Activated CD8-positive, alpha-beta T cell treated with anti-CD3 and anti-CD28 coated beads for 36 hours (primary cell): ENCODE measurements at regions not wholly inside any gene's neighbourhood (a gene's known extent, or its start where the extent isn't known, plus 50 kb on each side); places are given as distances from the start of the nearest gene placed in this dataset.

Source experiments
- ATAC-seq: fragments of 200-7000 bp; cut with Tn5 transposase; one replicate; pipeline ENCODE4 v1.10.0; 2021; ENCODE audit warnings: mild to moderate bottlenecking, moderate library complexity
- CTCF ChIA-PET: fragments of 350-600 bp; sonication (Branson Sonifier 250); formaldehyde crosslinking; loops from one replicate; lab custom pipeline; 2021; ENCODE audit warnings: antibody characterized with exemption; lab: Charles Lee
- POLR2A ChIA-PET: fragments of 350-600 bp; sonication (Branson Sonifier 250); formaldehyde crosslinking; loops from one replicate; lab custom pipeline; 2021; ENCODE audit warnings: antibody characterized with exemption; lab: Charles Lee
- DNase-seq: peaks from one replicate; pipeline ENCODE4 v3.0.0-alpha.2; 2020
- H3K27ac Mint-ChIP-seq: one replicate; pipeline ENCODE4 v1.8.0; 2021; ENCODE audit warnings: mild to moderate bottlenecking, mixed read lengths
- H3K27me3 Mint-ChIP-seq: one replicate; pipeline ENCODE4 v1.8.0; 2021; ENCODE audit warnings: mixed read lengths
- H3K36me3 Mint-ChIP-seq: one replicate; pipeline ENCODE4 v1.8.0; 2021; ENCODE audit warnings: low read depth, mixed read lengths
- H3K4me1 Mint-ChIP-seq: one replicate; pipeline ENCODE4 v1.8.0; 2021; ENCODE audit warnings: low read depth, mixed read lengths
- H3K4me3 Mint-ChIP-seq: one replicate; pipeline ENCODE4 v1.8.0; 2021; ENCODE audit warnings: mild to moderate bottlenecking, moderate library complexity, mixed read lengths
- H3K9me3 Mint-ChIP-seq: one replicate; pipeline ENCODE4 v1.8.0; 2021; ENCODE audit warnings: mixed read lengths
- CTCF ChIP-seq: fragments of 200-600 bp; IDR thresholded peaks from one replicate; pipeline ENCODE4 v1.8.0; 2022; ENCODE audit warnings: antibody characterized with exemption, mild to moderate bottlenecking
- intact Hi-C: fragments of 100-400 bp; cut with micrococcal nuclease; formaldehyde crosslinking; loops from one replicate; pipeline ENCODE4 v1.10.0; 2022

GRCh38 chr3:182135056-182135455 is 423.3 kb downstream of the SOX2 start:
- DNase-seq (no peak), ATAC-seq (no peak)
- H3K27me3 Mint-ChIP-seq, result no peaks in the 10 kb centered on the region
- intact Hi-C loops, result no loop called here
- ChIA-PET POLR2A (no interaction called here), CTCF (no interaction called here)
- H3K4me3 Mint-ChIP-seq, result no peak overlapping the region
- no peak overlapping the region for H3K27ac Mint-ChIP-seq
- no peaks in the 10 kb centered on the region for H3K4me1 Mint-ChIP-seq
- no peak for TF ChIP-seq CTCF
- no peaks in the 10 kb centered on the region for H3K9me3 Mint-ChIP-seq
- H3K36me3 Mint-ChIP-seq, result no peaks in the 10 kb centered on the region

- H3K9me3 Mint-ChIP-seq, result no peaks in the 10 kb centered on the region
- intact Hi-C loops, result no loop called here
- DNase-seq (no peak), ATAC-seq (no peak)
- ChIA-PET POLR2A (no interaction called here), CTCF (no interaction called here)
- H3K27ac Mint-ChIP-seq, result no peak overlapping the region
- no peak overlapping the region for H3K4me3 Mint-ChIP-seq
- H3K27me3 Mint-ChIP-seq, result no peaks in the 10 kb centered on the region
- no peak for TF ChIP-seq CTCF
- H3K4me1 Mint-ChIP-seq, result no peaks in the 10 kb centered on the region
- no peaks in the 10 kb centered on the region for H3K36me3 Mint-ChIP-seq
Measured at GRCh38 chr3:182136008-182136910, 424.5 kb downstream of the SOX2 start.

- no peak for TF ChIP-seq CTCF
- Mint-ChIP-seq H3K4me3 (no peak overlapping the region), H3K9me3 (no peaks in the 10 kb centered on the region), H3K36me3 (no peaks in the 10 kb centered on the region), H3K27me3 (no peaks in the 10 kb centered on the region), H3K4me1 (no peaks in the 10 kb centered on the region), H3K27ac (no peak overlapping the region)
- ChIA-PET CTCF (no interaction called here), POLR2A (no interaction called here)
- intact Hi-C loops, result no loop called here
- no peak for DNase-seq
- no peak for ATAC-seq
Measured at GRCh38 chr3:182138393-182138792, 426.7 kb downstream of the SOX2 start.

- Mint-ChIP-seq H3K9me3 (no peaks in the 10 kb centered on the region), H3K27me3 (no peaks in the 10 kb centered on the region), H3K4me1 (no peaks in the 10 kb centered on the region), H3K4me3 (no peak overlapping the region), H3K27ac (no peak overlapping the region), H3K36me3 (no peaks in the 10 kb centered on the region)
- ATAC-seq (no peak), DNase-seq (no peak)
- TF ChIP-seq CTCF, result no peak
- POLR2A ChIA-PET, result no interaction called here
- CTCF ChIA-PET, result no interaction called here
- intact Hi-C loops, result no loop called here
Measured at GRCh38 chr3:182139627-182140357, 428.1 kb downstream of the SOX2 start.

GRCh38 chr3:182142928-182143327 is 431.2 kb downstream of the SOX2 start:
- CTCF ChIA-PET, result no interaction called here
- H3K9me3 Mint-ChIP-seq, result no peaks in the 10 kb centered on the region
- intact Hi-C loops, result no loop called here
- no peak for ATAC-seq
- TF ChIP-seq CTCF, result no peak
- no peak overlapping the region for H3K27ac Mint-ChIP-seq
- DNase-seq, result no peak
- no peak overlapping the region for H3K4me3 Mint-ChIP-seq
- POLR2A ChIA-PET, result no interaction called here
- no peaks in the 10 kb centered on the region for H3K4me1 Mint-ChIP-seq
- H3K36me3 Mint-ChIP-seq, result no peaks in the 10 kb centered on the region
- H3K27me3 Mint-ChIP-seq, result no peaks in the 10 kb centered on the region
